ENCODE measurements at regions not wholly inside any gene's neighbourhood (a gene's known extent, or its start where the extent isn't known, plus 50 kb on each side); places are given as distances from the start of the nearest gene placed in this dataset.

DNA sequence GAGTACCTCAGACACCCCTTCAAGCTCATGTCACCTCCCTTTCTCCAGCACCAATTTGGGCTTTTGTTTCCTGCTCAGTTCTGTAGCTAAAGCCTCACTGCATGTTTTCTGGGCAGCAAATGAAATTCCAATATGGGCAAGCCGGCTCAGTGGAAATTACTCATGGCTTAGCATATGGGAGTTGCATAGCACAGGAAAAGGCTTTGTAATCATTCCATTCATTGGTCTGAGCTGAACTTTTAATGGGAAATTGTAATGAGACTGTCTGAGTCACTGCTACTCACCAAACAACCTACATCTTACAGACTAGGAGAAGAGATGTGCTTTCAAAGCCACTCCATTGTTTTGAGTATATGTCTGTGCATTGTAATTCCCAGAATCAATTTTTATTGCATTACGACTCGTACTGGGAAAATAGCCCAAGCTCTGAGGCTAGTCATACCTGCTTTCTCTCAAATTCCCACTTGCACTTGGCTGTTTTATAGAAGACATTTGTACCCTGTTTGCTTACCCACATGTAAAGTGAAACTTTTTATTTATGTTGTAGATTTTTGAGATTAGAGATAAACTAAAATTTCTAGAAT, 139.5 kb upstream of the LRATD1 start:
- ATAC-seq (no peak), FAIRE-seq (no peak), DNase-seq (ENCODE audit: low spot score) (no peak)
- no peaks in the 10 kb centered on the region for H4K20me1 ChIP-seq (ENCODE audit: insufficient read depth, low read length)
- H2AFZ ChIP-seq (ENCODE audit: low read length): no peak overlapping the region
- TF ChIP-seq SAFB2 (CRISPR knock-in tag; IDR thresholded peaks at IDR 0.05; ENCODE audit: borderline replicate concordance, low read depth) (no peak), MAFK (conservative IDR thresholded peaks at IDR 0.05 in 1 of 2, IDR thresholded peaks at IDR 0.05 in 1 of 2; ENCODE audit: low read length in 2 of 2) (no peak), ZSCAN5A (CRISPR knock-in tag; IDR thresholded peaks at IDR 0.05; ENCODE audit: borderline replicate concordance) (no peak), ZNF362 (CRISPR knock-in tag; IDR thresholded peaks at IDR 0.05; ENCODE audit: borderline replicate concordance) (no peak), KLF15 (CRISPR knock-in tag; IDR thresholded peaks at IDR 0.05; ENCODE audit: borderline replicate concordance) (no peak)
- H3K27ac ChIP-seq (ENCODE audit: extremely low read length, insufficient read depth, low read length): no peak overlapping the region
- 2% methylated on average over 3 of the region's 3 CpGs for WGBS (ENCODE audit: low lambda C conversion rate)
- in situ Hi-C loops (cut with HindIII; ENCODE audit: extremely low pct_ligation_motif_present, low pct_unique_long_range_greater_than_20kb) (no loop called here), intact Hi-C loops (cut with micrococcal nuclease; ENCODE audit: unreplicated experiment) (no loop called here)
- POLR2A ChIA-PET: no interaction called here
- H3K4me3 ChIP-seq (replicated peaks in 1 of 3; ENCODE audit: insufficient read depth in 1 of 3, low read depth in 2 of 3, low read length in 3 of 3): no peak overlapping the region
- H3K27me3 ChIP-seq (ENCODE audit: control insufficient read depth in 1 of 2, insufficient read depth in 2 of 2, low read length in 2 of 2): no peaks in the 10 kb centered on the region
- no peaks in the 10 kb centered on the region for H3K36me3 ChIP-seq (replicated peaks in 1 of 2; ENCODE audit: control insufficient read depth in 1 of 2, insufficient read depth in 2 of 2, low read length in 2 of 2)
- H3K9ac ChIP-seq (ENCODE audit: insufficient read depth, low read depth, low read length): no peak overlapping the region
- peaks cover 56% of the 10 kb centered on the region for H3K9me3 ChIP-seq (ENCODE audit: low read length)
- no TSS peak for BruUV-seq (replicated peaks)
- no peaks in the 10 kb centered on the region for H3K79me2 ChIP-seq (ENCODE audit: insufficient read depth, low read length)
- no peaks in the 10 kb centered on the region for H3K4me1 ChIP-seq (ENCODE audit: insufficient read depth, low read length)
- no peak overlapping the region for H3K4me2 ChIP-seq (ENCODE audit: low read depth, low read length)
- CTCF ChIA-PET (ENCODE audit: low intra/inter-chr PET ratio, low total read pairs): no interaction called here

- no peaks in the 10 kb centered on the region for H3K27me3 ChIP-seq (ENCODE audit: control insufficient read depth in 1 of 2, insufficient read depth in 2 of 2, low read length in 2 of 2)
- intact Hi-C loops (cut with micrococcal nuclease; ENCODE audit: unreplicated experiment): no loop called here
- in situ Hi-C loops (cut with HindIII; ENCODE audit: extremely low pct_ligation_motif_present, low pct_unique_long_range_greater_than_20kb): no loop called here
- no peaks in the 10 kb centered on the region for H4K20me1 ChIP-seq (ENCODE audit: insufficient read depth, low read length)
- no peak for TF ChIP-seq KLF11 (CRISPR knock-in tag; IDR thresholded peaks at IDR 0.05)
- no peak for TF ChIP-seq ERF (CRISPR knock-in tag; IDR thresholded peaks at IDR 0.05)
- TF ChIP-seq, protein P1, sequence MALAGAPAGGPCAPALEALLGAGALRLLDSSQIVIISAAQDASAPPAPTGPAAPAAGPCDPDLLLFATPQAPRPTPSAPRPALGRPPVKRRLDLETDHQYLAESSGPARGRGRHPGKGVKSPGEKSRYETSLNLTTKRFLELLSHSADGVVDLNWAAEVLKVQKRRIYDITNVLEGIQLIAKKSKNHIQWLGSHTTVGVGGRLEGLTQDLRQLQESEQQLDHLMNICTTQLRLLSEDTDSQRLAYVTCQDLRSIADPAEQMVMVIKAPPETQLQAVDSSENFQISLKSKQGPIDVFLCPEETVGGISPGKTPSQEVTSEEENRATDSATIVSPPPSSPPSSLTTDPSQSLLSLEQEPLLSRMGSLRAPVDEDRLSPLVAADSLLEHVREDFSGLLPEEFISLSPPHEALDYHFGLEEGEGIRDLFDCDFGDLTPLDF (CRISPR knock-in tag; IDR thresholded peaks at IDR 0.05): no peak
- no peak for TF ChIP-seq SUZ12 (IDR thresholded peaks at IDR 0.05; ENCODE audit: low read depth, low read length)
- no peak for TF ChIP-seq ZNF670 (CRISPR knock-in tag; IDR thresholded peaks at IDR 0.05; ENCODE audit: borderline replicate concordance)
- TF ChIP-seq, protein P2, sequence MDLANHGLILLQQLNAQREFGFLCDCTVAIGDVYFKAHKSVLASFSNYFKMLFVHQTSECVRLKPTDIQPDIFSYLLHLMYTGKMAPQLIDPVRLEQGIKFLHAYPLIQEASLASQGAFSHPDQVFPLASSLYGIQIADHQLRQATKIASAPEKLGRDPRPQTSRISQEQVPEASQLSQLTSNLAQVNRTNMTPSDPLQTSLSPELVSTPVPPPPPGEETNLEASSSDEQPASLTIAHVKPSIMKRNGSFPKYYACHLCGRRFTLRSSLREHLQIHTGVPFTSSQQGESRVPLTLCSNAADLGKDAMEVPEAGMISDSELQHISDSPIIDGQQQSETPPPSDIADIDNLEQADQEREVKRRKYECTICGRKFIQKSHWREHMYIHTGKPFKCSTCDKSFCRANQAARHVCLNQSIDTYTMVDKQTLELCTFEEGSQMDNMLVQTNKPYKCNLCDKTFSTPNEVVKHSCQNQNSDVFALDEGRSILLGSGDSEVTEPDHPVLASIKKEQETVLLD (CRISPR knock-in tag; IDR thresholded peaks at IDR 0.05; ENCODE audit: low read depth): no peak
- TF ChIP-seq ONECUT2 (CRISPR knock-in tag; IDR thresholded peaks at IDR 0.05): no peak
- H3K79me2 ChIP-seq (ENCODE audit: insufficient read depth, low read length): no peaks in the 10 kb centered on the region
- no peaks in the 10 kb centered on the region for H3K4me1 ChIP-seq (ENCODE audit: insufficient read depth, low read length)
- 0% methylated on average over 1 of the region's 1 CpG for WGBS (ENCODE audit: low lambda C conversion rate)
- CTCF ChIA-PET (ENCODE audit: low intra/inter-chr PET ratio, low total read pairs): no interaction called here
- no peak overlapping the region for H2AFZ ChIP-seq (ENCODE audit: low read length)
- H3K4me3 ChIP-seq (replicated peaks in 1 of 3; ENCODE audit: insufficient read depth in 1 of 3, low read depth in 2 of 3, low read length in 3 of 3): no peak overlapping the region
- POLR2A ChIA-PET: no interaction called here
- ATAC-seq: no peak
- no peaks in the 10 kb centered on the region for H3K36me3 ChIP-seq (replicated peaks in 1 of 2; ENCODE audit: control insufficient read depth in 1 of 2, insufficient read depth in 2 of 2, low read length in 2 of 2)
- no peak overlapping the region for H3K4me2 ChIP-seq (ENCODE audit: low read depth, low read length)
- H3K27ac ChIP-seq (ENCODE audit: extremely low read length, insufficient read depth, low read length): no peak overlapping the region
- FAIRE-seq: no peak
- no peak for DNase-seq (ENCODE audit: low spot score)
- H3K9ac ChIP-seq (ENCODE audit: insufficient read depth, low read depth, low read length): no peak overlapping the region
- no TSS peak for BruUV-seq (replicated peaks)
- H3K9me3 ChIP-seq (ENCODE audit: low read length): peaks cover 69% of the 10 kb centered on the region
Observed at GRCh38 chr2:14494759-14495158, 137.8 kb upstream of the LRATD1 start.

All from HepG2 (cell line).